GM04504 (cell line): ENCODE measurements at regions not wholly inside any gene's neighbourhood (a gene's known extent, or its start where the extent isn't known, plus 50 kb on each side); places are given as distances from the start of the nearest gene placed in this dataset.
"Not testable (repeated sequence)": the region's sequence is repeated elsewhere in the genome, so short reads cannot be mapped to it uniquely, and the experiment has no call there.

ENCODE experiments used
- DNase-seq: peaks from one replicate; pipeline ENCODE4 v3.0.0-alpha.2; 2012; ENCODE audit warnings: low read depth

DNA sequence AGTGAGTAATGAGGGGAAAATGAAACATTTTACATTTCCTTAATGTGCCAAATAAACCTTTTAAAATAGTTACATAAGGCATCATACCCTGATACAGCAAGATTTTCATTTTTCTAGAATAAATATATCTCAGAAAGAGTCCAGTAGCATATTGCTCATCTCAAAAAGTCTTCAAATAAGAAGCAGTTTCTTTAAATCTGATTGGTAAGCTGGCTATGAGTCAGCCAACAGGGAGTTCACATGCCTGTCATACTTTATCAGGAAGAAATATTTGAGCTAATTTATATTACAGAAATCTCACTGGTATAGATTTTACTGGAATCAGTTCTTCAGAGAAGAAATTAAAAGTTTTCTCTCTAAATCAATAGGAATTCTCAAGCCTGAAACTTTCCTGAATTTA, 258.1 kb downstream of the C11orf87 start:
- no peak for DNase-seq

GRCh38 chr11:109682788-109683187, 260.8 kb downstream of the C11orf87 start:
- not testable (repeated sequence) for DNase-seq

DNA sequence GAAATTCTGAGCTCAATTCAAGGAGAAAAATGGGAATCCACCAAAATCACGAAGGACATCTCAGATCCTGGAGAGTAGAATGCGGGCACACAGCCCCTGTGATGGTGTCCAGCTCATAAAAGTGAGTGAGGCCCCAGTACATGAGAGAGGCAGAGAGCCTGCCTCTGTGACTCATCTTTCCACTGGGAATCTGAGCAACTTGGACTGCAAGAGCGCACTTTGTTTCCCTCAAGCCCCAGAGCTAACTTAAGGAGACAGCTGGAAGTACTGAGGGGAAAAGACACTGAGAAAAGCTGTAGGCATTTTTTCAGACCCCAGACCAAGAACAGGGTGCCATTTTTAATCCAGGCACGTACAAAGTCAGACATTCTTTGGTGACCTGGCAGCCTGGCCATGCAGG, 273.7 kb downstream of the C11orf87 start:
- DNase-seq, result peak; percentile 23

GRCh38 chr11:109696191-109696897, 274.4 kb downstream of the C11orf87 start:
- peak; percentile 24 for DNase-seq

DNA sequence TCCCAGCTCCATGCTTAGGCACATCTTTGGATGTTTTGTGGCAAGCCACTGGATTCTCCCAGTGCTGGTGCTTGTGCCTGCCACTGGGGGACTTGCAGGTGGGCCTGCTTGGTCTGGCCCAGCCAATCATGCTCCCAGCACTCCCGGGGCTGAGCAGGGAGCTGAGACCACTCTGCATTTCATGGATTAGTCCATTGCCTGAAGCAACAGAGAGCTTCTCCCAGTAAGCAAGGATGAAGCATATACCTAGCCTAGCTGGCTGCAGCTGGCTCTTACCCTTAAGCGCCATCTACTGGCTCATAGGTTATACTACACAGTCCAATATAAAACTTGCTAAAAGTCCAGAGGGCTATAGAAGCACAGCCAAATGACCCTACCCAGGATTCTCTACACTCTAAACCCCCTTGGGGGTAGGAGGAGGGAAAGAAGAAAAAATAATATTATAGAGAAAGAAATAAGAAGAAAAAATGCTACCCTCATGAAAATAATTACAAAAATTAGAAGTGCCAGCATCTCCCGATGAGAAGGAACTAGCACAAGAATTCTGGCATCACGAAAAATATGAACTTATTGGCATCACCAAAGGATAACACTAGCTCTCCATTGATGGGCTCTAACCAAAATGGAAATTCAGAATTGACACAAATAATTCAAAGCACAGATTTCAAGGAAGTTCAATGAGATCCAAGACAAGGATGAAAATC, 275.3 kb downstream of the C11orf87 start:
- DNase-seq, result peak; percentile 19

DNA sequence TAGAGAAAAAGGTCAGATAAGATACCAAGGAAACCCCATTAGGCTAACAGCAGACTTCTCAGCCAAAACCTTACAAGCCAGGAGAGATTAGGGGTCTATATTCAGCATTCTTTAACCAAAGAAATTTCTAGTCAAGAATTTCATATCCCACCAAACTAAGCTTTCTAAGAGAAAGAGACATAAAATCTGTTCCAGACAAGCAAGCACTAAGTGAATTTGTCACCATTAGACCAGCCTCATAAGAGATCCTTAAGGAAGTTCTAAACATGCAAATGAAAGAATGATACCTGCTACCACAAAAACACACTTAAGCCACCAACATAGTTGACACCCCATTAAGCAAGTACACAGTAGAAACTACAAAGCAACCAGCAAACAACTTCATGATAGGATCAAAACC, 276.2 kb downstream of the C11orf87 start:
- DNase-seq, result no peak

DNA sequence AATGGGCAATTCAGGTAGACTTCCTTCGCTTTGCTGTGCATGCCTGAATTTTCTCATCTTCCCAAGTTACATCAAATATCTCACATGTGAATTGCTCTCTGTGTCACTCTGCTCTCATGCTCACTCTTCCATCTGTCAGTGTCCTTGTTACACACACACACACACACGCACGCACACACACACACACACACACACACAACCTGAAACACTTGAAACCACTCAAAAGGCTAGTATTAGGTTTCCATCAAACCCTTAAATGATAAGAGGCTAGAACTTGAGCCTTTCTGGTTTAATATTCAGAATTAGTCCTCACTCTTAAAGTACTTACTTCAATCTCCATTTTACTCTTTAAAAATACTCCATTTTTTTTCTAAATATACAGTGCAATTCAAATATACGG, 282.4 kb downstream of the C11orf87 start:
- no peak for DNase-seq

DNA sequence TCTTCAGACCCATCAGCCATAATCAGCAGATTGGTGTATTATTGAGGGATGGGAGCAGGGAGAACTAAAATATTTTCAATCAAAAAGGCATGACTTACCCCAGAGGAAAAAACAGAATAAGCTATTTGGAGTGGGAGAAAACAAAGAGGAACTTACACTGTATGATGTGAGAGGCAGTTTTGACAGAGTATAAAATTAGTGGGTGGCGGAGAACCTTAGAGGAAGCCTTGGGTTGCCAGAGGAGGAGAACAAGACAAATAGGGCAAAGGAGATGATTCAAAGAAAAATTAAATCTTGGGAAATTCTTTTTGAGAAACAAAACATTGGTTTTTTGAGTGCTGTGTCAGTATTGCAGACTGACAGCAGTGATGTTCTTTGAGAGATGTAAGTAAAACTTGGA, 285.0 kb downstream of the C11orf87 start:
- DNase-seq, result no peak

GRCh38 chr11:109707411-109707810, 285.4 kb downstream of the C11orf87 start:
- no peak for DNase-seq

- no peak for DNase-seq
Measured at GRCh38 chr11:109708184-109708583, 286.2 kb downstream of the C11orf87 start.

DNA sequence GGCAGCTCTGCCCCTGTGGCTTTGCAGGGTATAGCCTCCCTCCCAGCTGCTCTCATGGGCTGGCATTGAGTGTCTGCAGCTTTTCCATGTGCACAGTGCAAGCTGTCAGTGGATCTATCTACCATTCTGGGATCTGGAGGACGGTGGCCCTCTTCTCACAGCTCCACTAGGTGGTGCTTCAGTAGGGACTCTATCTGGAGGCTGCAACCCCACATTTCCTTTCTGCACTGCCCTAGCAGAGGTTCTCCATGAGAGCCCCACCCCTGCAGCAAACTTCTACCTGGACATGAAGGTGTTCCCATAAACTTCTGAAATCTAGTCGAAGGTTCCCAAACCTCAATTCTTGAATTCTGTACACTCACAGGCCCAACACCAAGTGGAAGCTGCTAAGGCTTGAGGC, 292.5 kb downstream of the C11orf87 start:
- DNase-seq, result not testable (repeated sequence)

- not testable (repeated sequence) for DNase-seq
Measured at GRCh38 chr11:109715424-109715823, 293.4 kb downstream of the C11orf87 start.

DNA sequence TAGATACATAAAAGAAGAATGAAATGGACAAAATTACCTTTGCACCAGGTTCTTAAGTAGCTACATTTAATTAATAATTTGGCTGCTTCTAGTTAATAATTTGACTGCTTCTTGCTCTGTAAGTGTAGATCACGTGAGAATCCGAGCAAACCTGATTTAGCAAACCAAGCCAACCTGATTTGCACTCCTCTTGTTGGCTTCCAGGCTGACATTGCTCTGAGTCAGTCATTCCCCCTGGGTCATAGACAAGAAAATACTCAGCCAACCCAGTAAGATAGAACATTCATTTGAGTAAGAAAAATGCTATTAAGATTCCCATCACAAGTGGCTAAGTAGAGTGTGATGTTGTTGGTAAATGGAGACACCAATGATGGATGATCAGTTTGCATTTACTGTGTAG, 304.1 kb downstream of the C11orf87 start:
- DNase-seq, result no peak

- no peak for DNase-seq
Measured at GRCh38 chr11:109728056-109728455, 306.1 kb downstream of the C11orf87 start.

GRCh38 chr11:109729761-109730160, 307.8 kb downstream of the C11orf87 start:
- DNase-seq, result no peak

GRCh38 chr11:109730669-109731068, 308.7 kb downstream of the C11orf87 start:
- DNase-seq, result no peak

DNA sequence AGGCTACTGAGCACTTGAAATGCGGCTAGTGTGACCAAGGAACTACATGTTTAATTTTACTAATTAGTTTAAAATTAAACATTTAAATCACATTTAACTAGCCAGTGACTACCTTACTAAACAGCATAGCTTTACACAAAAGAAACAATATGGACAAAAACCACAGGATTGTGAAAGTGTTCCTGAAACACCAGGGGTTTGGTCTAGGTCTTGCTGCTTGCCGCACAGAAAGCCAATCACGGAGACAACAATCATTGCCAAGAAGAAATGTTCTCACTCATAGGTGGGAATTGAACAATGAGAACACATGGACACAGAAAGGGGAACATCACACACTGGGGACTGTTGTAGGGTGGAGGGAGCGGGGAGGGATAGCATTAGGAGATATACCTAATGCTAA, 309.5 kb downstream of the C11orf87 start:
- no peak for DNase-seq

DNA sequence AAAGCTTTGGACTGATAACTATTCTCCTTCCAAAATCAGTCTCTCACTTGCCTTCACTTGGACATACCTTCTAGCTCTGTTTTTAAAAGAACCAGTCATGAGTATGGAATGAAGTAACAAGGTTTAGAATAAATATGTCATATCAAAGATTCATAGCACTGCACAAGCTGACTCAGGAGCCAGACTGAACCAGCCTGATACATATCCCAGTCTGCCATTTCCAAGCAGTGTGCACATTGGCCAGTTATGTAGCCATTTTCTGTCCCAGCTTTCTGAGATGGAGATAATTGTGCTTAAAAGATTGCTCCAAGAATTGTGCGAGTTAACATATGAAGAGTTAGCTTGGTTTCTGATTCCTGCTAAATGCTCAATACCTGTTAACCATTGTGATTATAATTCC, 311.3 kb downstream of the C11orf87 start:
- DNase-seq, result no peak

- peak; percentile 33 for DNase-seq
Measured at GRCh38 chr11:109734566-109734965, 312.6 kb downstream of the C11orf87 start.

GRCh38 chr11:109735128-109735527, 313.1 kb downstream of the C11orf87 start:
- no peak for DNase-seq

- no peak for DNase-seq
Measured at GRCh38 chr11:109739379-109739778, 317.4 kb downstream of the C11orf87 start.

- no peak for DNase-seq
Measured at GRCh38 chr11:109745996-109746625, 324.1 kb downstream of the C11orf87 start.

- no peak for DNase-seq
Measured at GRCh38 chr11:109747839-109748238, 325.8 kb downstream of the C11orf87 start.
